Right renal pelvis (tissue), 4 donors: ENCODE measurements at regions not wholly inside any gene's neighbourhood (a gene's known extent, or its start where the extent isn't known, plus 50 kb on each side); places are given as distances from the start of the nearest gene placed in this dataset.

Experiments used
- DNase-seq, 4 donors: peaks; one replicate each; pipeline ENCODE4 v3.0.0-alpha.2; 2013; ENCODE audit warnings: low read depth in 4 of 4, low spot score in 3 of 4, missing footprints in 1 of 4

DNA sequence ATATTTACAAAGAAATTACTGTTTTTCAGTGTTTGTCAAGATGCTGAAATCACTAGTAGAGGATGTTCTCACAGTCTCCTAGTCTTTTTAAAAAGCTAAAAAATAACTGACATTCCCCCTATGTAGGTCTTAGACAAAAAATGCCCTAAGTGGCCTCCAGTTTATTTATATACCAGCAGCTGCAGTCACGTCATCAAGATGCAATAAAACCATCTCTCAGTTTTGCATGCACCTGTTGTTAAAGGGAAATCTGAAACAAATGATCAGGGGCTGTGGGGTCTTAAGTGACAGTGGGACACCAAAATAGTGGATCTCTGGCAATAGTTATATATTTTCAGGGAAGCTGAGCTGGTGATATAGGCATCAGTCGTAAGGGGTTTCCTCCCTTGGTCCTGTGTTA is 146.5 kb upstream of the ARPP21 start:
- no peak for DNase-seq

DNA sequence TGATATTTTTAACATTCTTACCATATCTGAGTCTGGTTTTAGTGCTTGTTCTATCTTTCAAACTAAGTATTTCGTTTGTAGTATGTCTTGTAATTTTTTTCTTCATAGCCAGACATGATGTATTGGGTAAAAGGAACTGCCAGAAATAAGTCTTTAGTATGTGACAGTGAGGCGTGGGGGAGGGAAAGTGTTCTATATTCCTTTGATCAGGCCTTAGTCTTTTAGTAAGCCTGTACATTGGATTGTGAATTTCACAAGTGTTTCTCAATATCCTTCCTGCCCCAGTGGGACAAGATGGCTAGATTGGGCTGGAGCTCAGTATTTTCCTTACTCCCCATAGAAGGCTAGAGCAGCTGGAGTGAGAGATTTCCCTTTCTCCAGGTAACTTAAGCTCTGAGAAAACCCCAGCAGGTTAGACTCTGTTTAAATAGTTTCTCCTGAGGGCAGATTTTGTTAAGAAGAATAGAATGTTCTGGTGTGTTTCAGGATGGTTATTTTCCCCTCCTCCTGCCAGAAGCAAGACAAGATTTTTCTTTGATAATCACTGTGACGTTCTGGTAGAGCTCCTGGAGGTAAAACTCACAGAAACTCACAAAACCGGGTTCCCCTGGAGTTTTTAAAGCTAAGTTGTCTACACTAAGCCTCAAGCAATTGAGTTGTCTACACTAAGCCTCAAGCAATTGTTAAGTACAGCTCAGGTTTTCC is 140.7 kb upstream of the ARPP21 start:
- no peak for DNase-seq

DNA sequence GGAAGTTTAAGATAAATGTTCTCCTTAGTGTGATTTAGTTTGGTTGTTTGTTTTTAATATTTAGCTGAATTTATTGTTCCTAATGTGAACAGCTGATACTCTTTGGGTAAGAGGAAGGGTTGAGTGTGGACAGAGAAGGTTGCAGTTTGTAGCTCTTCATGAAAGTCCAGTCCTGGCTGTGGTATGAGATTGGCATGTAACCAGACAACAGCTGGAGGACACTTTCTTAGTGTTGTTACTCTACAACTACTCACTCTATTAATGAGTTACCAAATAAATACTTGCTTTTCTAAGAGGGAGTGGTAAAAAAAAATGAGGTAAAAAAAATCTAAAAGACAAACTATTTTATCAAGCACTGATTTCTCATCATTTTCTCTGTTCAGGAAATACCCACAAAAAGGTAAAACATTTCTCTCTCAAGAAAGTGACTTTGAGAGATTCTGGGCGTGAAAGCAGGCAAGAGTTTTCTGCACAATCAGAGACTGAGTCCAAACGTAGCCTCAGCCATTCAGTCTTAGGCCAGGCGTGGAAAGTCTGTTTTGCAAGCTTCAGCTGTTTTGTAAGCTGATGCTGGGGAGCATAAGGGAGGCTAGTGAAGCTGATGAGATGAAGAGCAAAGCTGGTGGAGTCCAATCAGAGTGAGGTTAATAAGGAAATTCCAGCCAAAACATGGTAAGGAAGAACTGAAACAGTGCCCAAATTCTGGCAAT is 138.5 kb upstream of the ARPP21 start:
- DNase-seq: no peak

DNA sequence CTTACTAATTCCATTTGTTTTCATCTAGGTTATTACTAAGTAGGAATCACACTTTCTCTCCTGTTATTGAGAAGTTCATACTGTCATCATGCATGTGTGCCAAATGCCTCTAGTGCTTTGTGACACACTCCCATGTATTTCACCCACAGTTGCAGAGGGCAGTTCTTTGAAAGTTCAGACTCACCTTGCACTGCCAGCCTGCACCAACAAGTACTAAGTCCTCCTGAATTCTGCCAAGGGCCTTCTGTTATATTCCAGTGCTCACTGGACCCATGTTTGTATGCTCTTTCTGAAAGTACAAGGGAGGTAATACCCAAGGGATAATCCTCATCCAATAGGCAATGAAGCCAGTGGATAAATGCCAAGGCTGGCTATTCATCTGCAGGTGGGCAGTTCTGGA is 136.6 kb upstream of the ARPP21 start:
- DNase-seq: no peak

DNA sequence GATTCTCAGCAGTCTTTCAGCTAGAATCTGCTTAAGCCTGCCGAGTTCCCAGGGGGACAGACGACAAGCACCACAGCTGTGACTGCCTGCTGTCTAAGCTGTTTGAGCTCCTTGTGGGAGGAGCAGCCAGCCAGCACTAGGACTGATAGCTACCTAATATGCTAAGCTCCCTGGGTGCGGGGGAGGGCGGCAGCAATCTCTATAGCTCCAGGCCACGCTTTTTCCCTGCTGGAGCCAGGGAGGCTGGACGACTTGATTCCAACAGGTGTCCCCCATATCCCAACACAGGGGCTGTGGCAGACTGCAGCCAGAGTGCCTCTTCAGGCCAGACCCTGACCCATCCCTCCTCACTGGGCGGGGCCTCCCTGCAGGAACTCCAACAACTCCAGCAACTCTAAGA is 134.1 kb upstream of the ARPP21 start:
- DNase-seq: peak in 3 of 4 donors; percentile 43 to 72 (median 59)

DNA sequence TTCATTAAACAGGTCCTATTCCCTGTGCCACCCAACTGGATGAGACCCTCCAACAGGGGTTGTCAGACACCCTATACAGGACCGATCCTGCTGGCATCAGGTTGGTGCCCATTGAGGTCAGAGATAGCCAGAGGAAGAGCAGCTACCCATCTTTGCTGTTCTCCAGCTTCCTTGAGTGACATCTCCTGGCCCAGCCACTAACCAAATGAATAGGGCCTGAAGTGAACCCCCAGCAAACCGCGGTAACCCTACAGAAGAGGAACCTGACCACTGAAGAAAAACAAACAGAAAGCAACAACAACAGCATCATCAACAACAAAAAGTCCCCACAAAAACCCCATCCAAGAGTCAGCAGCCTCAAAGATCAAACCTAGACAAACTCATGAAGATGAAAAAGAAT is 133.6 kb upstream of the ARPP21 start:
- no peak for DNase-seq

DNA sequence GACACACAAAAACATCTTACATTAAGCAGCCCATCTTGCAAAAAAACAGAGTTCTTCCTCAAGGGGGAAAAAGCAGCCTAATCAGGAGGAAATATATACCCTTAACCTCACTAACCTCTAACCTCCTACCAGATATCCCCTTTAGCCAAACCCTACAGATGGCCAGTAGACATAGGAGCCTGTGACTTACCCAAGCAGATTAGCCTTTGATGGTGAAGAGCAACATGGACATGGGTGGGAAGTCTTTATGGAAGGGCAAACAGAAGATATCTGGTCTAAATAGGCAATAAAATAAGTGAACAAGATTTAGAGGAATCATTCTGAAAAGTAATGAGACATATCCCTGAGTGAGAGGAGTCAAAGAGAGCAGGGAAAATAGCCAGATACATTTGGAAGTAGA is 119.4 kb upstream of the ARPP21 start:
- no peak for DNase-seq

DNA sequence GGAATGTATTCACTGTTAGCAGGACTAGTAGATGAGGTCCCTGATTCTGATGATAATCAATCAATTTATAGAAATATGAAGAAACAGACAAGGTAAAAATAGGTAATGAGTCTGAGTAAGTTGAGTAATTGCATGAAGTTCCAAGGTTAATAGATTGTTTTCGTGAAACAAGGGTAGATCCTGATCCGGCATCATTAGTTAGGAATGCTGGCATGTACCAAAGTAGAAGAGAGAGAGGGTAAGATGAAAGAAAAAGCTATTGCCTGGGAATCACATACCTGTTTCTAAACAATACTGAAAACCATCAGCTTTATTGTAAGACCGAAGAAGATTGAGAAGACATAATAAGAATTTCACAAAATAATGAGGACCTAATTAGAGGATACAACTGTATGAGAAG is 118.1 kb upstream of the ARPP21 start:
- no peak for DNase-seq

DNA sequence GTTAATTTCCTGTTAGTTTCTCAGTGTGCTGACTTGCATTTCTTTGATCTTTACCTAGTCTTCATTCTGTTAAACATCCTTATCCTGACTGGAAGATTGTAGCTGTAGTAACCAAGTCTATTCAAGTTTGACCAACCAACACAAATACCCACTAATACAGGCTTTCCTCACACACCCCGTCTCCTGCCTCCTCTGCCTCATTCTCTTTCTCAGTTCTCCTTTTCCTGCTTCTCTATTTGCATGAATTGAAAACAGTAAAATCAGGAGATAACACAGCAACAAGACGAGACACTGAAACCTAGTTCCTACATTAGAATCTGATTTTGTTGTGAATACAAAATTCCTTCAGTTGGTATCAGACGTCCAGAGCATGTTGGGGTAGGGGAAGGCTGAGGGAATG is 116.9 kb upstream of the ARPP21 start:
- no peak for DNase-seq

DNA sequence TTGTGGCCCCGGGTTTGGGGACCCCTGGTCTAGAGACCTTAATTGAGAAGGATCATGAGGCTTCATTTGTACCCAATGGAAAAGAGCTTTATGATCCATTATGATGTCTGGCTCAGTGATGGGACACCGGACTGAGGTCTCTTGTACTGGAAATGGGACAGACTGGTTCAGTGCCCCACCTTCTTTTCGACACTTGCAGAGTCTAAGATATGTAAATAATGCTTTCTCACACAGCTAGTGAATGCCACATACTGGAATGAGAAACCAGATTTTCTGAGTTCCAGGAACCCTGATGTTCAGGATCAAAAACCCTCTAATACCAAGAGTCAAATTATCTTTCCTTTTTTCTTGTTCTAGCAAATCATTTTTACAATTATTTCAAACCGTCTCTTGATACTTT is 116.3 kb upstream of the ARPP21 start:
- no peak for DNase-seq

DNA sequence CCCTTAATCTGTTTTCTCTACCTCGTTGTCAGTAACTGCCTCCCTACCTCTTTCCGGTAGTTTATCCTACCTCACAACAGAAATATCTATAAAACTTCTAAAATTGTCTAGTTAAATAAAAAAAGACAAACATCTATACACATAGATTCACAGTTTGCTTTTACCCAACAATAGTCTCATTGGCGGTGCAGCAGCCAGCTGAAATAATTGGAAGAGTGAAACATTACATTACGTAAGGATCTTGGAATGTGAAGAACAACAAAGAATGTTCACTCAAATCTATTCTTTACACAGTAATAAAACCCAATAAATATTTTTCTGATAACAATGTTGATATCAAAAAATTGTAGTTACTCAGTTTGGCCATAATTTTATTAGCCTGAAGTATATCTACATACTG is 115.5 kb upstream of the ARPP21 start:
- no peak for DNase-seq

DNA sequence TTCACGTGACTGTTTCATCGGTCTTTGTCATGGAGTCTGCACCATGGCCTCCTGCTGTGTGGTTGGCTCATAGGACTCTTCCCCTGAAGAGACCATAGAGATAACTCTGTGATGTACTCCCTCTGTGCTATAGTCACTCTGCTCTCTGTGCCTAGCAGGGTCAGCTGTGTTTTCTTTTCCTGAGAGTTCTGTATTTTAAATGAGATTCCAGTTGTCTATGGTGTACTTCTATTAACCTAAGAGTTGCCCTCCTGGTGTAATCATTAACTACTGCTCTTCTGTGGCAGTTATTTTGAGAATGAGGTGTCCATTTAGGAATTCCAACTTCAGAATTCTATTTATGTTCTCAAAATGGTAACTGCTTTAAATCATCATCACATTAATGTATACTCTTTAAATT is 114.5 kb upstream of the ARPP21 start:
- no peak for DNase-seq

DNA sequence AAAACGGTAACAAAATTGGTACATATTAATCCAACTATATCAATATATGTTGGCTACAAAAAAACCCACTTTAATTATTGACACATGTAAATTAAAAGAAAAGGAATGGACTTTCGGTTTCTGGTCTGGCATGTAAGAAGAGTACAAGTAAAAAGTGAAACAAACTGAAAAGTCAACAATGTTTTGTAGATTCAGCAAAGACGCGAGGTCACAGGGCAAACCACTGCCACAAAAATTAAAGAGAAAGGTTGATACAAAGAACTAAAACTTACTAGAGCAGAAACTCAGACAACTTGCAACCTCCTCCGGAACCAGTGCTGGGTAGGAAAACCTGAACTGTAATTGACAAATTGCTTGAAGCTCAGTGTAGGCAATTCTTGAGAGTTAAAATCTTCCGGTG is 110.6 kb upstream of the ARPP21 start:
- no peak for DNase-seq

DNA sequence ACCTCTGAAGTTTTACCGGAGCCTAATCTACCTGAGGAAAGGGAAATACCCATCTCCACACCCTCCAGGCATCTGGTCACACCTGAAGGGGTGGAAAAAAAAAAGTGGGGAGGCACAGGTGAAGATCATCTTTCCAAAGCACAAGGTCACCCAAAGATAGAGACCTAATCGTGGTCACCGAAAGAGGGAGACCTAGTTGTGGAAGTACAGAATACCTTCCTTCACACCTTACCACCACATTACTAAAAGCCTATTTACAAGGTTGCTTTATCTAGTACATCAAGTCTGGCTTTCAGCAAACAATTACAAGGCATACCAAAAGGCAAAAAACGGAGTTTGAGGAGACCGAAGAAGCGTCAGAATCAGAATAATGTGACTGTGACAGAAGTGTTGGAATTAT is 110.0 kb upstream of the ARPP21 start:
- DNase-seq: no peak

DNA sequence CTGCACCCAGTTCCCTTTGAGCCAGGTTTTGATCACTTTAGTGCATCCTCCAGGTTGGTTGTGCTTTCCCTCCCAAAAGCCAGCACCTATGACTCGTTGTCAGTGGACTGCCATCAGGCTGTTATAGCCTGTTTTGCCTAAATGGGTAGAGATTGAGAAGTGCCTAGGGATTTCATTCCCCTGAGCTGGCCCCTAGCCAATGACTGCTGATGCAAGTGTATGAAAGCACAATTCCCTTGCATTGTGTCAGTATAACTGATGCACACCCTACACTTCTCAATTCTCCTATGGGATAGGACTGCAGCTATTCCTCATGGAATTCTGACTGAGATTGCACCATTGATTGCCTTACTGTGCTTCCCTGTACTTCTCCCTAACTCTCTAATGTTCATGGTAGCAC is 102.1 kb upstream of the ARPP21 start:
- no peak for DNase-seq

DNA sequence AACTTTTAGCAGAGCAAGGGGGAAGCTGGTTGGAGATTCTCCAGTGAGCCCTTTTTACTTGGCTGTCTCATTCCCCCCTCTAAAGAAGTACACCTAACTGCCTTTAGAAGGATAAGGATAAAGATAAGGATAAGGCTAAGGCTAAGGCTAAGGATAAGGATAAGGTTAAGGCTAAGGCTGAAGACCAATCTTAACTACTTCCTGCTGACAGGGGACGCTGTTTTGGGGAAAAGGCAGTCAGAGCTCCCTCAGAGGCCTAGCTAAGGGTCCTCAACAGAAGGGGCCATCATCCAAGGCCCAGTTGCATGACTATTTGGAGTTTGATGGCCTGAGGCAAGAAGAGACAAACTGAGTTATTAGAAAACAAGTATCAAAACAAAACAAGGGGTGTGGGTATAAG is 94.3 kb upstream of the ARPP21 start:
- no peak for DNase-seq

DNA sequence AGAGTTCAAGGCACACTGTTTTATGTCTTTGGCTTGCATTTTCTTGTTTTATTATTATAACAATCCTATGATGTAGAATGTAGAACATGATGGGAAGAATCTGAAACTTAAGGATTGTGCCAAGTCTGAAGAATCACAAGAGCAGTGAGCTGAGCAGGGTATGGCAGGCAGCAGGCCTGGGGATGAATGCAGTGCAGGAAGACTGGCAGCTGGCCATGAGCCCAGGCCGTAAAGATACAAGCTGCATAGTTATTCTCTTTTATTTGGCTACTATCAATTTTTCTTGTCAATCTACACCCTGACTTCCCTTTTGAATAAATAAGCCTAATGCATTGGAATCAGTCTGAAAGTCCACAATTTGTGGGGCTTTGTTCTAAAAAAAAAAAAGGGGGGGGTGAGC is 89.6 kb upstream of the ARPP21 start:
- no peak for DNase-seq

DNA sequence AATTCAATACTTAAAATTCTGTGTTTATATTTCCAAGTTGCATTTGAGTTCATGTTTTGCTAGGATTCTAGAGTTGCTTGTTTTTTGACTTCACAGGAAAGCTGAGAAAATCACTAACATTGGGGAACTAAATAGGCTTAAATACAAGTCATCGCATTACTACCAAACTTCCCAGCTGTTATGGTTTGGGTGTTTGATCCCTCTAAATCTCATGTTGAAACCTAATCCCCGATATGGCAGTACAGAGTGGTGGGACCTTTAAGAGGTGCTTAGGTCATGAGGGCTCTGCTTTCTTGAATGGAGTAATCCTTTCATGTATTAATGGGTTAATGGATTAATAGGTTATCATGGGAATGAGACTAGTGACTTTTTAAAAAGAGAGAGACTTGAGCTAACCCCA is 77.2 kb upstream of the ARPP21 start:
- no peak for DNase-seq

DNA sequence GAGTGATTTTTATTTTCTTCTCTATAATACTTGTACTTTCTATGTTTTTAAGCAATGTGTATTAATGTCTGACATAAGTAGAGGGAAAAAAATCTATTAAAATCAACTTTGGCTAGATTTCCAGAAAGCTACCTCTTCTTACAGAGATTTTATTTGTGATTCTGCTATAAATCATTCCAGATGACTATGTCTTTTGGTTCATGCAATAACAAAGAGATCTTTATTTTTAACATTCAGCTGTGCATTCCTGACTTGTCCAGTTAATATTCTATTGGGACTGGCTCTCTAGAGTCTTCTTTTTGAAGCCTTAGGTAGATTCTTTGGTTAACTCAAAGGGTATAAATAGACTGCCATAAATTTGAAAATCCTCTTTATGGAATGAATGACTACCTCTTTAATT is 74.3 kb upstream of the ARPP21 start:
- no peak for DNase-seq
